Neural cell (in vitro differentiated cells): ENCODE measurements at regions not wholly inside any gene's neighbourhood (a gene's known extent, or its start where the extent isn't known, plus 50 kb on each side); places are given as distances from the start of the nearest gene placed in this dataset.

Experiments
- EP300 ChIP-seq: fragments of 450-650 bp; conservative IDR thresholded peaks from 2 replicates; pipeline ENCODE4 v1.6.1; 2014; ENCODE audit warnings: antibody characterized with exemption, mild to moderate bottlenecking, moderate library complexity; ENCODE audit not compliant: poor library complexity, severe bottlenecking
- EZH2 ChIP-seq: fragments of 200-600, 300-800 bp; shearing (Covaris generic), sonication (generic); IDR thresholded peaks from 2 replicates; pipeline ENCODE4 v1.6.1; 2014; ENCODE audit warnings: antibody characterized with exemption, low read length, borderline replicate concordance, mild to moderate bottlenecking; ENCODE audit not compliant: insufficient read depth, poor library complexity, severe bottlenecking
- MXI1 ChIP-seq: fragments of 450-650 bp; conservative IDR thresholded peaks from 2 replicates; pipeline ENCODE4 v1.6.1; 2014; ENCODE audit warnings: antibody characterized with exemption, mild to moderate bottlenecking; ENCODE audit not compliant: poor library complexity, severe bottlenecking
- POLR2AphosphoS5 ChIP-seq: IDR thresholded peaks from 2 replicates; pipeline ENCODE4 v1.6.1; 2012
- RAD21 ChIP-seq: fragments of 450-650 bp; conservative IDR thresholded peaks from 2 replicates; pipeline ENCODE4 v1.6.1; 2014; ENCODE audit warnings: antibody characterized with exemption, mild to moderate bottlenecking, moderate library complexity
- SMC3 ChIP-seq: fragments of 450-650 bp; conservative IDR thresholded peaks from 2 replicates; pipeline ENCODE4 v1.6.1; 2014; ENCODE audit warnings: antibody characterized with exemption, mild to moderate bottlenecking, moderate library complexity; ENCODE audit not compliant: poor library complexity
- TAF1 ChIP-seq: IDR thresholded peaks from 2 replicates; pipeline ENCODE4 v1.6.1; 2012; ENCODE audit warnings: low read depth
- TF ChIP-seq, protein P1 (sequence below): fragments of 450-650 bp; IDR thresholded peaks from 2 replicates; pipeline ENCODE4 v1.5.1; 2014; ENCODE audit warnings: antibody characterized with exemption, mild to moderate bottlenecking, moderate library complexity; ENCODE audit not compliant: poor library complexity, severe bottlenecking

DNA sequence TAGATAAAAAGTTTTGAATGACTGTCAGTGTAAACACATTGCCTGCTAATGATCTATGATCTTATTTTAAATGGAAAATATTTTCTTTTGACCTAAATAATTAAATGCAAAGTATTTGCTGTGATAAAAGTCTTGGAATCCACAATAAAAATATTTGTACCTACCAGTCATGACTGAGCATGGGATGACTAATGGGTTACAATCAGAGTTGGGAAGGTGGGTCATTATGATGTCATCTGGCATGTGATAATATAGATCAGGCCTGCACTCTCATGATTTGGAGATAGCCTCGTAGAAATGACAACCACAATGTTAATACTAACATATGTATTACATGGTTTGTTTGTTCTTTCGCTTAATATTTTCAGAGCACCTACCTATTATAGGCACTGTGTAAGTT, 848.8 kb upstream of the KLHL29 start:
- TF ChIP-seq, protein P1, sequence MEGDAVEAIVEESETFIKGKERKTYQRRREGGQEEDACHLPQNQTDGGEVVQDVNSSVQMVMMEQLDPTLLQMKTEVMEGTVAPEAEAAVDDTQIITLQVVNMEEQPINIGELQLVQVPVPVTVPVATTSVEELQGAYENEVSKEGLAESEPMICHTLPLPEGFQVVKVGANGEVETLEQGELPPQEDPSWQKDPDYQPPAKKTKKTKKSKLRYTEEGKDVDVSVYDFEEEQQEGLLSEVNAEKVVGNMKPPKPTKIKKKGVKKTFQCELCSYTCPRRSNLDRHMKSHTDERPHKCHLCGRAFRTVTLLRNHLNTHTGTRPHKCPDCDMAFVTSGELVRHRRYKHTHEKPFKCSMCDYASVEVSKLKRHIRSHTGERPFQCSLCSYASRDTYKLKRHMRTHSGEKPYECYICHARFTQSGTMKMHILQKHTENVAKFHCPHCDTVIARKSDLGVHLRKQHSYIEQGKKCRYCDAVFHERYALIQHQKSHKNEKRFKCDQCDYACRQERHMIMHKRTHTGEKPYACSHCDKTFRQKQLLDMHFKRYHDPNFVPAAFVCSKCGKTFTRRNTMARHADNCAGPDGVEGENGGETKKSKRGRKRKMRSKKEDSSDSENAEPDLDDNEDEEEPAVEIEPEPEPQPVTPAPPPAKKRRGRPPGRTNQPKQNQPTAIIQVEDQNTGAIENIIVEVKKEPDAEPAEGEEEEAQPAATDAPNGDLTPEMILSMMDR, result no peak
- TF ChIP-seq EZH2 (no peak), SMC3 (no peak), POLR2AphosphoS5 (no peak), TAF1 (no peak), EP300 (no peak), RAD21 (no peak), MXI1 (no peak)
